ENCODE measurements at regions not wholly inside any gene's neighbourhood (a gene's known extent, or its start where the extent isn't known, plus 50 kb on each side); places are given as distances from the start of the nearest gene placed in this dataset.
A peak's percentile ranks its signal among the peaks of the same experiment; 100 is the strongest.

- DNase-seq (ENCODE audit: low read depth) = peak; percentile 62
Measured at GRCh38 chr7:91519241-91520158, 255.3 kb downstream of the FZD1 start.

DNA sequence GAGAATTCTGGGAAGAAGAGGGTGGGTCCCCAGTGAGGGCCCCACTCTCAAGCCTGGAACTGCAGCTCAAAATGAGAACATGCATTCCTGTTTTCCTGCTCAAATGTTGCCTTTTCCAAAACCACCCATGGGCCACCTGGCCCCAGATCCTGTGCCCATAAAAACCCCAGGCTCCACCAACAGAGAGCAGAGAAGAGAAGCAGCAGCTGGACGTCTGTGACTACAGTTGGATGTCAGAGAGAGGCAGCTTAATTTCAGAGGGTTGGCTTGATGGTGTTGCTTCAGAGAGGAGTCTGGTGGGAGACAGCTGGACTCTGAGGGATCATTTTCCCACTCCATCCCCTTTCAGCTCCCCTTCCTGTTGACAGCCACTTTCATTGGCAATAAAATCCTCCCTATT is 256.4 kb downstream of the FZD1 start:
- DNase-seq (ENCODE audit: low read depth) = no peak

GRCh38 chr7:91526404-91526803 is 262.2 kb downstream of the FZD1 start:
- no peak for DNase-seq (ENCODE audit: low read depth)

GRCh38 chr7:91527460-91527859 is 263.2 kb downstream of the FZD1 start:
- DNase-seq (ENCODE audit: low read depth) = no peak

- no peak for DNase-seq (ENCODE audit: low read depth)
Measured at GRCh38 chr7:91533996-91534395, 269.8 kb downstream of the FZD1 start.

GRCh38 chr7:91537260-91538152 is 273.3 kb downstream of the FZD1 start:
- no peak for DNase-seq (ENCODE audit: low read depth)

DNA sequence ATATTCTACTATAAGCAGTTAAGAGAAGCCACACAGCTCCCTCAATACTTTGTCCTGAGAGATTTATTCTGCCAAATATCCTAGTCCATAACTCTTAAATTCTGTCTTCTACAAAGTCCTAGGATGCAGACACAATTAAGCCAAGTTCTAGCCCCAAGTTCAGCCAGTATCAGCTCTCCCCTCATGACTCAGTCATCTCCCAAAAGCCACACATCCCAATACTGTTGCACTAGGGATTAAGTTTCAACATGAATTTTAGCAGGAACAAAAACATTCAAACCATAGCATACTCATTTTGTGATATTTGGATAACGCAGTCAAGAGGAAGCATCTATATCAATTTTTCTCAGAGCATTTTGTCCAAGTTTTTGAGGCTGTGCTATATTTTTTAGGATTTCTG is 277.4 kb downstream of the FZD1 start:
- DNase-seq (ENCODE audit: low read depth) = no peak

DNA sequence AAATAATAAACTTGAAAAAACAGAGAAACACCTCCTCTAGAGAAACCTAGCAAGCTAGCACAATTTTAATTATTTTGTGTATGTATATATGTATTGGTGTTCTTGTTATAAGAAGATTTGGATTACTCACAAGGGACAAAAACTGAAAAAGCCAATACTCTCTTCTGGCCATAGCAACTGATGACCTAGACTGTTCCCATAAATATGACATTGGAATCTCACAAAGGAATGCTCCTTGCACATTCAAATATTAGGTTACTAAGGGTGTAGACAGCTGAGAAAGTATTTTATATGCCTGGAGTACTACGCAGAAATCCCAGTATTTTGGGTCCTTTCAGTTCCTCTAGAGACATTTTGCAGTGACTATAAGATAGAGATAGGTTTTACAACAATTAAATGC is 279.4 kb downstream of the FZD1 start:
- no peak for DNase-seq (ENCODE audit: low read depth)

DNA sequence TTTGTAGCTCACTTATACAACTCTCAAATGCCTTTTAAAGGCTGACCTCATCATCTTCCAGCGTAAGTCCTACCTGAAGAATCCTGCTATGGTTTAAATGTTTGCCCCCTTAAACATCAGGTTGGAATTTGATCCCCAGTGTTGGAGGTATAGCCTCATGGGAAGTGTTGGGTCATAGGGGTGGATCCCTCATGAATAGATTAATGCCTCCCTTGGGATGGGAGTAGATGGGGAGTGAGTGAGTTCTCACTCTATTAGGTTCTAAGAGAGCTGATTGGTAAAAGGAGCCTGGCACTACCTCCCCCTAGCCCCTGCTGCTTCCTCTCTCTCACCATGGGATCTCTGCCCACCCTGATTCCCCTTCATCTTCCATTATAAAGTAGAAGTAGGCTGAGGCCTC is 285.6 kb downstream of the FZD1 start:
- no peak for DNase-seq (ENCODE audit: low read depth)

- DNase-seq (ENCODE audit: low read depth) = no peak
Measured at GRCh38 chr7:91550931-91551330, 286.7 kb downstream of the FZD1 start.

- no peak for DNase-seq (ENCODE audit: low read depth)
Measured at GRCh38 chr7:91551377-91552175, 287.3 kb downstream of the FZD1 start.

DNA sequence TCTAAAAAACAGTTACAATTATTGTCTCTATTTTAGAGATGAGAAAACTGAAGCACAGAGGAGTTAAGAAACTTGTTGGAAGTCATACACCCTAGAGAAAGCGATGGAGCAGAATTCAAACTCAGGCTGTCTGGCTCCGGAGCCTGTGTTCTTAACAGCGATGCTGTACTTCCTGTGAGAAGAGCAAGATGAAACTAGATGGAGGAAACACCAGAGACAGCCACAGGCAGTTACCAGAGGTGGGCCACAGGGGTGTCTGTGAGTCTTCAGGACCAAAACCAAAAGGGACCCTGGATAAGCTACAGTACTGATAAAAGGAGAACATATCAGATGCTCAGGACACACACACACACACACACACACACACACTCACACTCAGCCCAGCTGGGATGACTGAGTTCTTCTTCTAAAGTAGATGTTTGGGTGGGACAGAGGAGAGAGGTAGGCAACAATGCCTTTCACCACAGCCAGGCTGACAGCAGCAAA is 289.2 kb downstream of the FZD1 start:
- DNase-seq (ENCODE audit: low read depth) = no peak

DNA sequence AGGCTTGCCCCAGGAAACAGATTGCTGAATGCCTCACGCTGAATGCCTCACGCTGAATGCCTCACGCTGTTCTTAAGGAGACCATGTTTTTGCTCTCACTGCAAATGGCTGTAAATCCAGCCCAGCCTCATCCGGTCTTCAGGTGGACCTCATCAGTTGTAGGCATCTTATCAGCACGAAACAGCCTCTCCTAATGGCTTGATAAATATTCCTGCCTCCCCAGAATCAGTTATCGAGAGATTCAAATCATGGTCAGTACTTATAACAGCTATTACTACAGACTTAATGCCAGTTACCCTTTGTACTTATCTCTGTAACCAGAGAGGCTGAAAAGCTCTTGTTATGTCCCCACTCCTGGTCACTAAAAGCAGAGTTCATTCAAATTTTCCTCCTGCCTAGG is 290.6 kb downstream of the FZD1 start:
- no peak for DNase-seq (ENCODE audit: low read depth)

DNA sequence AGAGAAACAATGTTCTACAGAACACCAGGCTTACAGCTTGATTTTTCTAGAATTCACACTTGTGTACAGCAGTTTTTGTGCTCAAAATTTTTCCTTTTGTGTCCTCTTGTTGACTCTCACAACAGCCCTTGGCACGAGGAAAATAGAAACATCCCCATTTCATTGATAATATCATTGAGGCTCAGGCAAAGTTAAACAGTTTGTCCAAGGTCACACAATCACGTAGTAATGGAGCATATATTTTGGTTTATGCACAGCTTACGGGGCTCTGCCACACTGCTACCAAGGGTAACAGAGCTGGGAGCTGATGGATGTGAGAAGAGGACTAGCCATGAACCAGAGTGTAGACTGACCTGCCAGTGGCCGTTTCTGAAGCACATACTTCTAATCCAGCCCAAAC is 292.0 kb downstream of the FZD1 start:
- DNase-seq (ENCODE audit: low read depth) = no peak

GRCh38 chr7:91556956-91557650 is 292.9 kb downstream of the FZD1 start:
- DNase-seq (ENCODE audit: low read depth) = no peak

- DNase-seq (ENCODE audit: low read depth) = peak; percentile 54
Measured at GRCh38 chr7:91557789-91558404, 293.7 kb downstream of the FZD1 start.

GRCh38 chr7:91559947-91560346 is 295.7 kb downstream of the FZD1 start:
- DNase-seq (ENCODE audit: low read depth) = no peak

- no peak for DNase-seq (ENCODE audit: low read depth)
Measured at GRCh38 chr7:91564101-91564500, 299.9 kb downstream of the FZD1 start.

DNA sequence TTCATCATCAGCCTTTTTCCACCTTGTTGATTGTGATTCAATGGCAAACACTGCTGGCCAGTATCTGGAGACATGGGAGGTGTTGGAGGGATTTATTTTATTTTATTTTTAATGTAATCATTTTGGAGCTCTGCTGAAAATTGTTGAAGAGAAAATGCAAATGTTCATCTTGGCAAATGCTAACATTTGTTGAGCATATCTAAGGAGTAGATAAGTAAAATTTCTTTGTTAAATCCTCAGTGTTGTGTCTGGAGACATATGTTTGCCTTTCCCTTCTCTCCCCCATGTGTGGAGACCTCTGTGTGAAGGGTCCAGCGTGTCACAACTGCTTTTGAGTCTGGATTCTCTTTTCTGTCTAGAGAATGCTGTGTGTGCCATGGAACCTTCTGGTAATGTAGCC is 300.3 kb downstream of the FZD1 start:
- DNase-seq (ENCODE audit: low read depth) = no peak

DNA sequence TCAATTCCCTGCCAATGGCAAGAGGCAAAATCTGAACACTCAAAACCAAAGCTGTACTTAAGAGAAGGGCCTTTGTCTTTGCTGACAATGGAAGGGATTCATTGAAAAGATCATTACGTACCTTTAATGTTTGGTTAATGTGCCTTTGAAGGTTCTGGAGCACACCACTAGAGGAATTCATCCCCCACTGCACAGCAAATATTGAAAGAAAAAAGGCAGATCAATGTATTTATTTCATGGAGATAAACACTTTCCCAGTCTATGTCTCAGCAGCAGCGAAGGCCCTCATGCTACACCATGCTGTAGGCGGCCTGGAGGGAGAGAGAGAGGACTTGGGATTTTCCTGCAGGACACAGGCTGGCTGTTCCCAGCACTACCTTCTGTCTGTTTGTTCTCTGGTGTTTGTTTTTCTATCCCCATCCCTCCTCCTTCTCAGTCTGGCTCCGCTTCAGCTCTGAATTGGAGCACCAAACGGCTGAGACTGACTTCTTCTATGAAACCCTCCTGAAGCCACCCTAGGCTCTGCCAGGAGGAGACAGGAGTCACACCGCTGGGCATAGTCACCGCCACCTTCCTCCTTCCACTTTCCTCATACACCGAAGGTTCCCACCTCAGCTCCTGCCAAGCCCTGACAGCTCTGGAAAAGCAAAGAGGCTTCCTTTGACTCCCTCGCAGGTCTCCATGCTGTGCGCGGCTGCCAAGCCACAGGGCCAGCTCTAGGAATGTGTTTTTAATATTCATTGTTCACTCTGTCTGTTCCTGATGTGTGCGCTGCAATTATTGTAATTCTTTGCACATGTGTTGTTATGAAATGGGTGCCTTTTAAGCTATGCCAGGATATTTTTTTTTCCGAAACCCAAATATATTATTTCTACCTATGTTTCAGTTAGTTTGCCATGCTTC is 301.5 kb downstream of the FZD1 start:
- DNase-seq (ENCODE audit: low read depth) = no peak
